Psoas muscle (tissue), 7 donors: ENCODE measurements at regions not wholly inside any gene's neighbourhood (a gene's known extent, or its start where the extent isn't known, plus 50 kb on each side); places are given as distances from the start of the nearest gene placed in this dataset.
A peak's percentile ranks its signal among the peaks of the same experiment; 100 is the strongest.

Source experiments
- ATAC-seq, 4 donors: fragments of 200-7000 bp; cut with Tn5 transposase; one replicate each; pipeline ENCODE4 v1.9.1; 2020; ENCODE audit warnings: moderate library complexity in 3 of 4, mild to moderate bottlenecking in 2 of 4
- DNase-seq, 2 donors: peaks; one replicate each; pipeline ENCODE4 v3.0.0-alpha.2; 2020
- H3K27ac ChIP-seq: fragments of 200-600 bp; one replicate; pipeline ENCODE4 v1.8.0; 2022
- H3K27me3 ChIP-seq, 3 donors: fragments of 200-600 bp in 1 of 3; one replicate each; pipeline versions ENCODE4 v1.6.1 to v1.8.0; 2013 to 2022; ENCODE audit warnings: low read length in 2 of 3, mild to moderate bottlenecking in 2 of 3, moderate library complexity in 1 of 3; ENCODE audit not compliant: insufficient read depth in 3 of 3
- H3K36me3 ChIP-seq, 2 donors: fragments of 200-600 bp in 1 of 2; one replicate each; pipeline versions ENCODE4 v1.6.1 to v1.8.0; 2013 to 2022; ENCODE audit warnings: low read depth in 1 of 2, mild to moderate bottlenecking in 1 of 2, moderate library complexity in 1 of 2; ENCODE audit not compliant: insufficient read depth in 1 of 2
- H3K4me1 ChIP-seq: fragments of 200-600 bp; one replicate; pipeline ENCODE4 v1.8.0; 2022
- H3K4me3 ChIP-seq: fragments of 200-600 bp; one replicate; pipeline ENCODE4 v1.8.0; 2022; ENCODE audit warnings: mild to moderate bottlenecking
- H3K9me3 ChIP-seq: fragments of 200-600 bp; one replicate; pipeline ENCODE4 v1.8.0; 2022
- WGBS, 3 donors: extraction: QIAGEN DNeasy Blood & Tissue Kit; methylation state at CpG; one replicate each; pipeline versions ENCODE4 v1.1.6 to v1.1.7; 2013; 5-methylcytosine and 5-hydroxymethylcytosine counted together
- intact Hi-C, 2 donors: fragments of 100-400 bp; cut with DNase I; formaldehyde crosslinking; loops; one replicate each; pipeline versions ENCODE4 v1.11.0 to v1.14.2; 2022
- TF ChIP-seq, protein P1 (sequence below): fragments of 200-600 bp; IDR thresholded peaks from one replicate; pipeline ENCODE4 v1.8.0; 2022; ENCODE audit warnings: antibody characterized with exemption
- donor health status: healthy with polysubstance abuse.
- donor health status: DM: no; HTN: no; CAD: no; lungs with moderate emphysema.
- donor health status: Bipolar disorder and iron deficiency.
- donor health status: healthy.
- donor health status: DM: yes; HTN: yes; CAD: no.
- donor health status: DM: no; HTN: no; CAD: no.
- donor health status: DM: yes; HTN: yes; CAD: no.

- Histone ChIP-seq H3K27me3 (no peaks in the 10 kb centered on the region), H3K4me3 (no peak overlapping the region), H3K36me3 (no peaks in the 10 kb centered on the region), H3K27ac (no peak overlapping the region), H3K4me1 (no peaks in the 10 kb centered on the region), H3K9me3 (peaks cover 14% of the 10 kb centered on the region)
- peak in 2 of 4 donors; percentile 45 to 54 for ATAC-seq
- 87 to 95% (median 89%) methylated on average over 8 of the region's 8 CpGs for WGBS, 3 donors
- TF ChIP-seq, protein P1, sequence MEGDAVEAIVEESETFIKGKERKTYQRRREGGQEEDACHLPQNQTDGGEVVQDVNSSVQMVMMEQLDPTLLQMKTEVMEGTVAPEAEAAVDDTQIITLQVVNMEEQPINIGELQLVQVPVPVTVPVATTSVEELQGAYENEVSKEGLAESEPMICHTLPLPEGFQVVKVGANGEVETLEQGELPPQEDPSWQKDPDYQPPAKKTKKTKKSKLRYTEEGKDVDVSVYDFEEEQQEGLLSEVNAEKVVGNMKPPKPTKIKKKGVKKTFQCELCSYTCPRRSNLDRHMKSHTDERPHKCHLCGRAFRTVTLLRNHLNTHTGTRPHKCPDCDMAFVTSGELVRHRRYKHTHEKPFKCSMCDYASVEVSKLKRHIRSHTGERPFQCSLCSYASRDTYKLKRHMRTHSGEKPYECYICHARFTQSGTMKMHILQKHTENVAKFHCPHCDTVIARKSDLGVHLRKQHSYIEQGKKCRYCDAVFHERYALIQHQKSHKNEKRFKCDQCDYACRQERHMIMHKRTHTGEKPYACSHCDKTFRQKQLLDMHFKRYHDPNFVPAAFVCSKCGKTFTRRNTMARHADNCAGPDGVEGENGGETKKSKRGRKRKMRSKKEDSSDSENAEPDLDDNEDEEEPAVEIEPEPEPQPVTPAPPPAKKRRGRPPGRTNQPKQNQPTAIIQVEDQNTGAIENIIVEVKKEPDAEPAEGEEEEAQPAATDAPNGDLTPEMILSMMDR, result no peak
- intact Hi-C loops, result loop anchor here in 1 of 2 donors (5.0 kb wide), 1 partner anchor 626 kb away; no protein-coding TSS in a partner anchor
- DNase-seq, result no peak
Measured at GRCh38 chr13:40876020-40876738, 86.8 kb downstream of the SLC25A15 start.

- intact Hi-C loops, result loop anchor here in 1 of 2 donors (5.0 kb wide), 1 partner anchor 624 kb away; no protein-coding TSS in a partner anchor
Measured at GRCh38 chr13:40878321-40878720, 88.9 kb downstream of the SLC25A15 start.

DNA sequence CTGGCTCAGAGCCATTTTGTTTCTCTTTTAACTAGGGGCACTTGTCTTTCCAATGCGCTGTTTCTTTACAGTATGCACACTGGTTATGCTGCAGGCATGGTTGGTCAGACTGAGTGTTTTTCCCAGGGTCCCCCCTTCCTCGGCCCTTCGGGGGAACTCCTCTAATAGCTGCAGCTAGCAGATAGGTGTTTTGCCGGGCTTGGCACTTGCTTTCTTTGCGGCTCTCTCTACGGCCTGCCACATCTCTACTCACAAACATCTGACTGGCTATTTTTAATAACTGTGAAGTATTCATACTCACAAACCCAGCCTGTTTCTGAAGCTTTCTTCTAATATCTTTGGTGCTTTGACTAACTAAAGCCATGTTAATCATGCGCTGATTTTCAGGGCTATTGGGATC lies 89.4 kb downstream of the SLC25A15 start:
- no peak for ATAC-seq
- no peak for DNase-seq
- H3K27ac ChIP-seq, result no peak overlapping the region

More at GRCh38 chr13:40878321-40878720, 88.9 kb downstream of the SLC25A15 start:
- peaks cover 9% of the 10 kb centered on the region for H3K9me3 ChIP-seq
- TF ChIP-seq, protein P1, result no peak
- H3K36me3 ChIP-seq, result no peaks in the 10 kb centered on the region
- no peak for DNase-seq
- no peaks in the 10 kb centered on the region for H3K27me3 ChIP-seq
- ATAC-seq, result no peak
- H3K4me1 ChIP-seq, result no peaks in the 10 kb centered on the region
- no peak overlapping the region for H3K27ac ChIP-seq
- 93 to 98% (median 95%) methylated on average over 2 of the region's 2 CpGs for WGBS, 3 donors
- no peak overlapping the region for H3K4me3 ChIP-seq

More for the DNA sequence above, 89.4 kb downstream of the SLC25A15 start:
- Histone ChIP-seq H3K27me3 (no peaks in the 10 kb centered on the region), H3K4me3 (no peak overlapping the region), H3K36me3 (no peaks in the 10 kb centered on the region), H3K9me3 (peaks cover 9% of the 10 kb centered on the region), H3K4me1 (no peaks in the 10 kb centered on the region)
- TF ChIP-seq, protein P1, result no peak
- intact Hi-C loops, result loop anchor here in 1 of 2 donors (5.0 kb wide), 1 partner anchor 623 kb away; no protein-coding TSS in a partner anchor
- WGBS, 3 donors, result 87 to 94% (median 92%) methylated on average over 7 of the region's 7 CpGs
